ENCODE measurements at regions not wholly inside any gene's neighbourhood (a gene's known extent, or its start where the extent isn't known, plus 50 kb on each side); places are given as distances from the start of the nearest gene placed in this dataset.

DNA sequence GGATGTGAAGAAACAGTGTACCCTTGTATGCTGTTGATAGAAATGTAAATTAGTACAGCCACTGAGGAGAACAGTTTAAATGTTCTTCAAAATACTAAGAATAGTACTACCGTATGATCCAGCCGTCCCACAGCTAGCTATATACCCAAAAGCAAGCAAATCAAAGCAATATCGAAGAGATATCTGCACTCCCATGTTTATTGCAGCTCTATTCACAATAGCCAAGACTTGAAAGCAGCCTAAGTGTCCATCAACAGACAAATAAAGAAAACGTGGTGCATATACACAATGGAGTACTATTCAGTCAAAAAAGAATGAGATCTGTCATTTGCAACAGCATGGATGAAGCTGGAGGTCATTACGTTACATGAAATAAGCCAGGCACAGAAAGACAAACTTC lies 88.5 kb upstream of the SLC38A4 start:
- DNase-seq = no peak

DNA sequence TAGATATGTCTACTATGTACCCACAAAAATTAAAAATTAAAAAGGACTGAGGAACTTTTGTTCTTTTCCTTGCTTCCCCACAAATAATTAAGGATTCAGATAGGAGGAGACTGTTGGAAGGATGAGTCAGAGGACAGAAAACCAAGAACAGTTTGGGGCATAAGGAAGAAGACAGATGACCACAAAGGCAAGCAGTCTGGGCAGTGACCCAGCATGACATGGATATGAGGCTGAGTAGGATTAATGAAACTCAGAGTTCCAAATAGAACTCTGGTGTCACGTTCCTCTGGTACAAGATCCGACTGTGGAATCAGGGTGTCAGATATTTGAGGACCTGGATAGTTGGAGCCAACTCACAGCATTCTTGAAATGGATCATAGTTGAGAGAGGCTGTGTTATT lies 89.3 kb upstream of the SLC38A4 start:
- no peak for DNase-seq

DNA sequence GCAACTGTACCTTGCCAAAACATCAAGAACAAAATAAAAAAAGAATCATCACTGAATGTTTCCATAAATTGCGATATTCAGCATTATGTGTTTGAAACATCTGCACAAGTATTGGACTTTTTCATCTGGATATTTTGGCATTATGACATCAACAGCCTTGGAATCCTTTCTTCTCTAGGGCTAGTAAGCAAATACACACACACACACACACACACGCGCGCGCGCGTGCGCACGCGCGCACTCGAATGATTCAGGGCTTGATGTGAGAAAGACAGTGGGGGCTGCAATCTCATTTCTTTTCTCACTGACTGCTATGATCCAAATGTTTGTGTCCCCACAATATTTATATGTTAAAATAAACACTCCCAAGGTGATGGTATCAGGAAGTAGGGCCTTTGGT lies 90.0 kb upstream of the SLC38A4 start:
- DNase-seq = no peak

DNA sequence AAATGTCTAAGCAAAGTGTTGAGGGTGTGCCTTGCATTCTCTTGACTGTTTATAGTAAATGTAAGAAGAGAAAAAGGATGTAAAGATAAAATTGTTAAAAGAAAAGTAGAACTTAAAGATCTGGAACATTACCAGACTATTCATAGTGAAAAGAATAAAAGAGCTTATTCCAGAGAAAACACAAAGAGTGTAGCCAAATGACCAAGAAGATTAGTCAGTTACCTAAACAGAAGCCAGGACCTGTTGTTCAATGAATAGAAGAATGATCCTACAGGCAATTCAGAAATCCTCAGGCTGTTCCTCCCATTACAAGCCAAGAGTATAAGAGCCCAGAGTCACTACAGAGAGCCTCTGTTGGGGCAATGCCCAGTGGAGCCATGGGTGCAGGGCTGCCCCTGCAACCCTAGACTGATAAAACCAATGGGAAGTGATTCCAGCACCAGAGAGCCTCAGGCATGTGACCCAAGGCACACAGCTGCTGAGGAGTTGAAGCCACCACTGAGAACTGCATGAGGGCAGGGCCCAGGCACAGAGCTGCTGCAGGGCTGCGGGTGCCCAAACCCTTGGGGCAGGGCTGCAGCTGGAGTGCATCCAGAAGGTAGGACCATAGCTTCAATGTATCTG lies 91.1 kb upstream of the SLC38A4 start:
- no peak for DNase-seq

DNA sequence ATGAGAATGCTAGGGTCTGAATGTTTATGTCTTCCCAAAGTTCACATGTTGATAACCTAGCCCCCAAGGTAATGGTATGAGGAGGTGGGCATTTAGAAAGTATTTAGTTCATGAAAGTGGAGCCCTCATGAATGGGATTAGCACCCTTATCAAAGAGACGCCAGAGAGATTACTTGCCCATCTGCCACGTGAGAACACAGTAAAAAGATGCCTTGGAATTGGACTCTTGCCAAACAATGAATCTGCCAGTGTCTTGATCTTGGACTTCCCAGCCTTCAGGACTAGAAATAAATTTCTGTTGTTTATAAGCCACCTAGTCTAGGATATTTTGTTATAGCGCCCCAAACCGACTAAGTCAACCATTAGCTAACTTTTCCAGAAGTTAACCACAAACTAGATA lies 92.0 kb upstream of the SLC38A4 start:
- DNase-seq = no peak

GRCh38 chr12:46918631-46919030 lies 92.8 kb upstream of the SLC38A4 start:
- no peak for DNase-seq

- no peak for DNase-seq
Observed at GRCh38 chr12:46919666-46920400, 94.0 kb upstream of the SLC38A4 start.

DNA sequence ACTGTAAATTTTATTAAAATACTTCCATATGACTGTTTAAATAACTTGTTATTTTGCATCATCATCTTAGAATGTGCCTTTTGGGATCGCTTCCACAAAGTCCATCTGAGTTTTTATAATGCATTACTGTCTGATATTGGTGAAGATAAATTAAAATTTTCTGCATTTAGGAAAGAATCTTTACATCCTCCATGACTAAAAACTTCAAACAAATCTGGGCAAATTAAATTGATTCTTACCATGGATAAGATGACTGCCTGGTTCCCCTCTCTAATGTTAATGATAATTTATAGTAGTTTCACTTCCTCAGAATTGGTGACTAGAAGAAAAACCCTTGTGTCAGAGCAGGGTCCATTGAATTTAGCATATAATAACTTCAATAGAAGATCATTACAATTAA lies 94.7 kb upstream of the SLC38A4 start:
- DNase-seq = peak; percentile 39

- no peak for DNase-seq
Observed at GRCh38 chr12:46921048-46921763, 95.4 kb upstream of the SLC38A4 start.

GRCh38 chr12:46921764-46922133 lies 96.0 kb upstream of the SLC38A4 start:
- no peak for DNase-seq

DNA sequence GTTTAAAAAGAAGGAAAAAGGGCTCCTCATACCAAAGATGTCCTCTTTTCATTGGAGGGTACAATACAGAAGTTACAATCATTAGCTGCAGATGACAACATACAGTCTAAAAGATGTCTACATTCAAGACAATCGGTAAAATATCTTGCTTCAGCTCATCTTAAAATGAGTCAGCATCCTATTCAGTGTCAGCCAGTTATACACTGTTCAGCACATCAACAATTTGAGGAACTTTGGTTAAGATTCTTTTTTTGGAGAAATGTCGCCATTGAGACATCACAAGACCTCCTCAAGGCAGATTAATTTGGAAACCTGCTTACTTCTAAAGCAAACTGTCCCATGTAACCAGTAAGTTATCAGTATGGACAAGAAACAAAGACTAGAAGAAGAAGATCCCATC lies 100.7 kb upstream of the SLC38A4 start:
- peak; percentile 90 for DNase-seq

DNA sequence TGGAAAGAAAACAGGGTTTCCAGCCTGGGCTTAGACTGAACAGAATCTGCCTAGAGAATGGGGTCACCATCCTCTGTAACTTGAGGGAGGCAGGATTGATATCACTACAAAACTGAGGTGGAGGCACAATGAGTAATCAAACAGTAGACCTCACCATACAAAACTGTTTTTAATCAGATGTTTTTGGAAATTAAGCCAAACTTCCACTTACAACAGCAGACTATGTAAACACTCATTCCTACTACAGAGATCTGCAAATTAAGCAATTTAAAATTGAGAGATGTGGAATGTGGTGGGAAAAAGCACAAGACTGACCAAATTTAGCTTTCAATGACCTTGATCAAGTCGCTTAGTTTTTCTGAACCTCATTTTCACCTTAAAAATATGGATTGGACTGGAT lies 104.3 kb upstream of the SLC38A4 start:
- DNase-seq = no peak

DNA sequence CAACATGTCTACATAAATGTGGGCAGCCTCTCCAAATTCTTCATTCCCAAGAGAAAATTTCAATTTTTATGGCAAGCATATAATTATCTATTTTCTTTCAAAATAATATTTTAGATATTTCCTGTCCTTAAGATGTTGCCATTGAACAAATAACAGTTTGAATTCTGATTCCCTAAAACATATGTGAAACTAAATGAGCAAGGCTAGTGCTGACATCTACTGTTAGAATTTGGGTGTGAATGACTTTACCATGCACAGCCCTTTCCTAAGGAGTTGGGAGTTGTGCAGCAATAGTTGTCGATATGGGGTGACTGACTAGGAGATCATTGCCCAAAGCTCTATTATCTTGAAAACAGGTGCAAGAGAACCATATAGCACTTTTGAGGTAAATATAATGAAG lies 108.2 kb upstream of the SLC38A4 start:
- DNase-seq = peak; percentile 53

DNA sequence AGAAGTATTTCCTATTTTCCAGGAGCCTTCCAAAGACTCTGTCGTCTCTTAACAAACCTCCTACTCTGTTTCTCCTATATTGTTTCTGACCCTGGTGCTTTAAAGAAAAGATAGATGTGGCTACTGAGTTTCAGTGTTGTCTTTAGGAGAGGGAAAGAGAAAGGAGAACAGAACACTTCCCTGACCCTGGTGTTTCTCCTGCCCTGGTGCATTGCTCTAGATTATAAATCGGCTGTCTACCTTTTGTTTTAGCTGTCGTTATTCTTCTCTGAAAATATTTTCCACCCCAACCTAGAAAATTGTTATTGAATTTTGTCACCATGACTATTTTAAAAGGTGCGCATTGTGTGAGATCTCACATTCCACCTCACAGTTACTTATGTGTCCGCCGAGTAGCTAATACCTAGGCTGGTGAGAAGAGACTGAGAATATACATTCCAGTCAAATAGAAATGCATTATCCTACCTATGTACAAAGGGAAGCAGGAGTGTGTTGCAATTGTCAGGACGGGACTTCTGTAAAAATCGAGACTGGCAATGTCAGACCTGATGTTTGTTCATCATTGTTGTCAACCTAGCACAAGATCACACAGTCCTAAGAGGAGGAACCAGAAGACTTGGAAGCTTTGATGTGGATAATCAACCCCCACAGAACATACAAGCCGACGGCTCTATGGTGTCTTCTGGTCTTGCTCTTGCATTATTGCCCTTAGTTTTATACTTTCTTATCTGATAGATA lies 108.7 kb upstream of the SLC38A4 start:
- no peak for DNase-seq

- DNase-seq = no peak
Observed at GRCh38 chr12:46935271-46935847, 109.6 kb upstream of the SLC38A4 start.

GRCh38 chr12:46936042-46936441 lies 110.2 kb upstream of the SLC38A4 start:
- DNase-seq = no peak

DNA sequence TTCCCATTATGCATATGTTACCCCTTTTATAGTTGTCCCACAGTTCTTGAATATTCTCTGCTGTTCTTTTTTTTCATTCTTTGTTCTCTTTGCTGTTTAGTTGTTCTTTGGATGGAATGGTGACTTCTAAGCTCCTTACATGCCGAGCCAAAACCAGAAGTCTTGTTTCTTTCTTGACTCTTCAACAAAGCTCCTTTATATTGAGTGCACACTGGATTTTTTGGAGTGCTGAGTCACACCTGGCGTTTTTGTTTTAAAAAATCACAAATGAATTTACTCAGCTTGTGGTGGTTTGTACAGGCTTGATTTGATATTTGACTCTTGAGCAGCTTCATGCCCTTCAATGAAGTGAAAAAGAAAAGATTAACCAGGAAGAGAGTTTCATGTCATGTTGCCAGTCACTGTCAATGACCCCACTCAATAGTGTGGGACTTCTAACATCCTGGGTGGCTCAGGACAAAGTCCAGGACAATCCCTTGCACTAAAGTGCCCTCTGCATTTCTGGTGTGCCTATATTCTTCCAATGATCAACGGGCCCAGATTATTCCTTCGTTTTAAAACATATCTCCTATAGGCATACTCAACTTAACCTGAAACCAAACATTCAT lies 112.4 kb upstream of the SLC38A4 start:
- no peak for DNase-seq

- DNase-seq = no peak
Observed at GRCh38 chr12:46941981-46942380, 116.2 kb upstream of the SLC38A4 start.

GRCh38 chr12:46942579-46942978 lies 116.8 kb upstream of the SLC38A4 start:
- no peak for DNase-seq

- DNase-seq = no peak
Observed at GRCh38 chr12:46944088-46944487, 118.3 kb upstream of the SLC38A4 start.

DNA sequence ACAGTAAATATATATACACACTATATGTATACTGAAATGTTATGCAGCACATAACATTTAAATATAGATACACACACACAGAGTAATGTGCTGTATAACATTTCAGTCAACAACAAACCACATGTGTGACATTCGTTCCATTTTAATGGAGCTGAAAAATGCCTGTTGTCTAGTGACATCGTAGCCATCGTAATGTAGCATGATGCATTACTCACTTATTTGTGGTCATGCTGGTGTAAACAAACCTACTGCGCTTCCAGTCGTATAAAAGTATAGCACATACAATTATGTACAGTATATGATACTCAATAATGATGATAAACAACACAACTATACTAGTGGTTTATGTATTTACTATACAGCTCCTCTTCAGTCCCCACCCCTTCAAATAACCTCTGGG lies 119.0 kb upstream of the SLC38A4 start:
- no peak for DNase-seq

- DNase-seq = no peak
Observed at GRCh38 chr12:46945591-46945990, 119.8 kb upstream of the SLC38A4 start.

- DNase-seq = no peak
Observed at GRCh38 chr12:46946137-46946536, 120.3 kb upstream of the SLC38A4 start.
